Renal cortical epithelial cell (primary cell): ENCODE measurements at regions not wholly inside any gene's neighbourhood (a gene's known extent, or its start where the extent isn't known, plus 50 kb on each side); places are given as distances from the start of the nearest gene placed in this dataset.
A peak's percentile ranks its signal among the peaks of the same experiment; 100 is the strongest.

Experiments
- DNase-seq: peaks from one replicate; pipeline ENCODE4 v3.0.0-alpha.2; 2011; ENCODE audit warnings: low read depth

GRCh38 chr12:85681333-85681732 lies 154.9 kb downstream of the RASSF9 start:
- DNase-seq, result no peak

DNA sequence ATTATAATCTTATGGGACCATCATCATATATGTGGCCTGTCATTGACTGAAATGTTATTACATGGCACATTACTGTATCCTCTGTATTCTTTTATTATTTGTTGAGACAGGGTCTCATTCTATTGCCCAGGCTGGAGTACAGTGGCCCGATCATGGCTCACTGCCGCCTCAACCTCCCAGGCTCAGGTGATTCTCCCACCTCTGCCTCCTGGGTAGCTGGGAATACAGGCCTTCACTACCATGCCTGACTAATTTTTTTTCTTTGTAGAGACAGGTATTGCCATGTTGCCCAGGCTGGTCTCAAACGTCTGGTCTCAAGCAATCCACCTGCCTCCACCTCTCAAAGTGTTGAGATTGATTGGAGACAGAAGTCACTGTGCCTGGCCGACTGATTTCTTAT lies 153.2 kb downstream of the RASSF9 start:
- DNase-seq, result no peak

DNA sequence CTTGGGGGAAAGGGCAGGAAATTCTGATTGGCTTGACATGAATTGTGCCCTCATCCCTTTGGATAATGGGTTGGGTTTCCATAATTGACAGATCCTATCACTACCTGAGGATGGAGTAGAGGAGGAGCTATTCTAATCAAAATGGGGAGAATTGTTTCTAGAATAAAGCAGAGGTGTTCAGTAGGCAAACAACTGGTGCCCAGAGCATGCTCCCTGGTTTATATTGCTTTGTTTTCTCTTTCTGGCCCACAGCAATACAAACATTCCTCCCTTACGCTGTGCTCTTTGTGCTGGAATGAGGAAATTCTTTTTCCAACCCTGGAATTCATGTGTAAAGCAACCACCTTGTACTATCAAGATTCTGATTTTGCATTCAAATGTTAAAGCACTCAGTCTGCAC lies 147.4 kb downstream of the RASSF9 start:
- peak; percentile 83 for DNase-seq

GRCh38 chr12:85690146-85690545 lies 146.1 kb downstream of the RASSF9 start:
- DNase-seq, result no peak

GRCh38 chr12:85693093-85693665 lies 143.0 kb downstream of the RASSF9 start:
- DNase-seq, result no peak

- DNase-seq, result peak; percentile 14
These were observed 141.0 kb downstream of the RASSF9 start for GRCh38 chr12:85695097-85695715.

- no peak for DNase-seq
These were observed 139.2 kb downstream of the RASSF9 start for GRCh38 chr12:85697003-85697402.

DNA sequence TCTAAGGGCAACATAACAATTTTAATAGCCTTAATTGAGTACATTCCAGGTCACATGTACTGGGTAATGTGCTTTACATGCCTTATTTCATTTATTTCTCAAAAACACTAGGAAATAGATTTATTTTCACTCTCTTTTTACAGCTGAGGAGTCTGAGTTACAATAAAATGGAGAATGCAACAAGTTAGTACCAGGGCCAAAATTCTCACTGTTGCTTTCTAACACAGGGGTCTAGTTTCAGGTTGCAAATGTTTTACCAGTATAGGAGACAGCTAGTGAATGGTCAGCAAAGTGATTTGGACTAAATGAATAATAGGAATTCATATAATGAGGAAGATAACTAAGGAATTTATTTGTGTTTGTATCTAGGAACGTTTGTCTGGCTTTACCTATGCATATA lies 137.3 kb downstream of the RASSF9 start:
- DNase-seq, result no peak

DNA sequence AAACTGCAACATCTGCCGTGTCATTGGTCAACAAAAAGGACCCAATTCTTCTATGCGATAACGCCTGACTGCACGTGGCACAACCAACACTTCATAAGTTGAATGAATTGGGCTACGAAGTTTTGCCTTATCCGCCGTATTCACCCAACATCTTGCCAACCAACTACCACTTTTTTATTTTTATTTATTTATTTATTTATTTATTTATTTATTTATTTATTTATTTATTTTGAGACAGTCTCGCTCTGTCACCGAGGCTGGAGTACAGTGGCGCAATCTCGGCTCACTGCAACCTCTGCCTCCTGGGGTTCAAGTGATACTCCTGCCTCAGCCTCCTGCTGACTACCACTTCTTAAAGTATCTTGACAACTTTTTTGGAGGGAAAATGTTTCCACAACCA lies 127.4 kb downstream of the RASSF9 start:
- no peak for DNase-seq

GRCh38 chr12:85711735-85712390 lies 124.3 kb downstream of the RASSF9 start:
- no peak for DNase-seq

DNA sequence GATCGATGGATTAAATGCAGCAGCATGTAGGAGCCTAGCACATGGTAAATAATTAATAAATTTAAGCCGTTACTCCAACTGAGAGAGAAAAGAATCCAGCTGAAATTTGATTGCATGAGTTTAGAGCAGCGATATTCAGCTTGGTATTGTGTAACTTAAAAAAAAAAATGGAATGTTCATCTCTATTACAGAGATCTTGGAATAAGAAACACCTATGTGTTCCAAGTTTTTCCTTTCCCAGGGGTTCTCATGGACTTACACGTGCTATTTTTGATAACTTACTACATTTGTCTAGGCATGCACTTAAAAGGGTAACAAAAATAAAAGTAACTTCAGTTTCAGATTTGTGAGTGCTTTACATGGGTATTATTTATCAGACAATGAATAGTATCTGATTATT lies 122.8 kb downstream of the RASSF9 start:
- DNase-seq, result peak; percentile 9

DNA sequence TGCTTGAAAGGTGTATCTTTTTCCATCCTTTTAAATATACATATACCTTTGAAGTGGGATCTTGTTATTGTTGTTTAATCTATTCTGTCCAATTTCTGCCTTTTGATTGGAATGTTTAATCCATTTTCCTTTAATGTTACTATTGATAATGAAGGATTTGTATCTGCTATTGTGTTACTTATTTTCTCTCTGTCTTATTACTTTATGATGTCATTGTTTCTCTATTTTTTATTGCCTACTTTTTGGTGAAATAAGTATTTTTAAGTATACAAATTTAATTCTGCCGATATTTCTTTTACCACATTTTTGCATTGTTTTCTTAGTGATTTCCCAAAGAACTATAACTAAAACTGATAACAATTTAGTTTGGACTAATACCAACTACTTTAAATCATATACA lies 121.8 kb downstream of the RASSF9 start:
- DNase-seq, result no peak

DNA sequence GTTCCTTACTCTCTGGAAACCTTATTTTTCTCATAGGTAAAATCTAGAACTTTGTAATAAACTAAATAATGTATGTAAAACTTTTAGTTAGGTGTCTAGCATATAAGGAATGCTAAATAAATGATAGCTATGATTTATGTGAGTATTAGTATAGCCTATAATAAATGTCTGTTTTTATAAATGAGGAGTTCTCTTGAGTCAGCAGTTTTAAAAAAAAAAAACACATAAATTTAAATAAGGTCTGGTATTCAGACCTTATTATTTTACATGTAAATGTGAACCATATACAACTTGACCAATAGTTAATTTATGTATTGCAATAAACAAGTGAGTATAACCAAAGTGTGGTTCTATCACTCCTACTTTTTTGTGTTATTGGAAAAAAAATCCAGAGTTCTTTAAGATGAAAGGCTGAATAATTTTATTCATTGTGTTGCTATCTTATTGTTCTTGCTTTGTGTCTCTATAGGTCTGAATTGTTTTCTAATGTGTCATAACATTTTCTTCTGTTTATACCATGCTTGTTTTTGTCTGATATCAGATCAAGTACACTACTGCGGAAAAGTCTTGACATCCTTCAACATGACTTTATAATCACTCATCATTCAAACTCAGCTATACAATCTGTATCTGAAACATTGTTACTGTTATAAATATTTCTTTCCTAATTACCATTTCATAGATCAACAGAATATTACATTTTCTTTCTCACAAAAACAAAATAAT lies 115.7 kb downstream of the RASSF9 start:
- no peak for DNase-seq

- DNase-seq, result no peak
These were observed 110.2 kb downstream of the RASSF9 start for GRCh38 chr12:85725991-85726390.

DNA sequence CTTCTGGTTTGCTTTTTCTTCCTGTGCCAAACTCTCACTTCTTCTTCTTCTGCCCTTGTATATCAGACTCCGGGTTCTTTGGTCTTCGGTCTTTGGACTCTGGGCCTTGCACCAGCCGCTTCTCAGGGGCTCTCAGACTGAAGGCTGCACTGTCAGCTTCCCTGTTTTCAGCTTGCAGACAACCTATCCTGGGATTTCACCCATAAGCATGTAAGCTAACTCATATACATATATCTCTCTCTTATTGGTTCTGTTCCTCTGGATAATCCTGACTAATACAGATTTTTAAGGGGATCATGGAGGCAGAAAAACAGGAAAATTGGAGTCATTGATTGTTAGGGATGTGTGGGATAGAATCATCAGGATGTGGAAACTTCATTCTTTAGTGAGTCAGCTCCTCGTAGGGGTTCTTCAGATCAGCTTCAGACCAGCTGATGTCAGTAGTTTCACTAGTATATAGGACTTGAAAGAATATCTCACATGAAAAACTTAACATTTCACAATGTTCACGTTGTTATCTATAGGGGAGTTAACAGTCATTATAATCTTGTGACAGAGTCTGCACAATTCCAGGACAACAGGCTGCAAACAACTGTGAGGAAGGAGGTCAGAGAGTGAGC lies 102.9 kb downstream of the RASSF9 start:
- DNase-seq, result peak; percentile 40

GRCh38 chr12:85733984-85734383 lies 102.2 kb downstream of the RASSF9 start:
- peak; percentile 2 for DNase-seq

- DNase-seq, result no peak
These were observed 96.0 kb downstream of the RASSF9 start for GRCh38 chr12:85740186-85740585.

- no peak for DNase-seq
These were observed 95.2 kb downstream of the RASSF9 start for GRCh38 chr12:85741046-85741445.

GRCh38 chr12:85747941-85748495 lies 88.2 kb downstream of the RASSF9 start:
- DNase-seq, result no peak
